Spleen (tissue), 7 donors: ENCODE measurements at regions not wholly inside any gene's neighbourhood (a gene's known extent, or its start where the extent isn't known, plus 50 kb on each side); places are given as distances from the start of the nearest gene placed in this dataset.

Source experiments
- POLR2A ChIP-seq, 3 donors: fragments of 450-650 bp; IDR thresholded peaks; one replicate each; pipeline ENCODE4 v1.5.1; 2017; ENCODE audit warnings: antibody characterized with exemption in 3 of 3, mild to moderate bottlenecking in 1 of 3
- TF ChIP-seq, protein P1 (sequence below), 11 experiments: fragments of 200-600 bp in 7 of 11; fragments of 450-650 bp in 4 of 11; sonication (generic) in 4 of 11; IDR thresholded peaks in 8 of 11; conservative IDR thresholded peaks in 3 of 11; 1 replicate in 7 of 11; 2 replicates in 4 of 11; pipeline versions ENCODE4 v1.4.0 to v1.8.0; 2016 to 2021; ENCODE audit warnings: antibody characterized with exemption in 11 of 11, inconsistent platforms in 4 of 11, mild to moderate bottlenecking in 1 of 11
- donor health status: DM: no; HTN: no; CAD: no; lungs with moderate emphysema.
- donor health status: DM: no; HTN: no; CAD: no.
- donor health status: DM: no; HTN: no; CAD: no.

DNA sequence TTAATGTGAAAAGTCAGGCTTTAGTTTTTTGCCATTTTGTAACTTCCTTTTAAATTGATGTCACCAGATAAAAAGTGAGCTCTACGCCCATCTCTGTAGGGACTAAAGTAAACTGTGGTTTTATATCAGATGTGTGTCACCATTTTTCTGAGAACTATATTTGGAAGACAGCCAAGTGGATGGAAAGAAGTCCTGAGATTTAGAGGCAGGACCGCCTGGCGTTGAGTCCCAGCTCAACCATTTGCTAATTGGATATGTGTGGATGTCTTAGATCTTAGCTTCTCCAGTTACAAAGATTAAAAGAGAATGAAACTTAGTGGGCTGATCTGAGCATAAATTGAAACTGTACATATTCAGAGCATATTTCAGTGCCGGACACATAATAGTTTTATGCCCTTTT lies 691.6 kb upstream of the CELF2 start:
- TF ChIP-seq, protein P1, sequence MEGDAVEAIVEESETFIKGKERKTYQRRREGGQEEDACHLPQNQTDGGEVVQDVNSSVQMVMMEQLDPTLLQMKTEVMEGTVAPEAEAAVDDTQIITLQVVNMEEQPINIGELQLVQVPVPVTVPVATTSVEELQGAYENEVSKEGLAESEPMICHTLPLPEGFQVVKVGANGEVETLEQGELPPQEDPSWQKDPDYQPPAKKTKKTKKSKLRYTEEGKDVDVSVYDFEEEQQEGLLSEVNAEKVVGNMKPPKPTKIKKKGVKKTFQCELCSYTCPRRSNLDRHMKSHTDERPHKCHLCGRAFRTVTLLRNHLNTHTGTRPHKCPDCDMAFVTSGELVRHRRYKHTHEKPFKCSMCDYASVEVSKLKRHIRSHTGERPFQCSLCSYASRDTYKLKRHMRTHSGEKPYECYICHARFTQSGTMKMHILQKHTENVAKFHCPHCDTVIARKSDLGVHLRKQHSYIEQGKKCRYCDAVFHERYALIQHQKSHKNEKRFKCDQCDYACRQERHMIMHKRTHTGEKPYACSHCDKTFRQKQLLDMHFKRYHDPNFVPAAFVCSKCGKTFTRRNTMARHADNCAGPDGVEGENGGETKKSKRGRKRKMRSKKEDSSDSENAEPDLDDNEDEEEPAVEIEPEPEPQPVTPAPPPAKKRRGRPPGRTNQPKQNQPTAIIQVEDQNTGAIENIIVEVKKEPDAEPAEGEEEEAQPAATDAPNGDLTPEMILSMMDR (IDR thresholded peaks at IDR 0.05 in 8 of 11, conservative IDR thresholded peaks at IDR 0.05 in 3 of 11) = no peak
- no peak for TF ChIP-seq POLR2A (IDR thresholded peaks at IDR 0.05)
